ENCODE measurements at regions not wholly inside any gene's neighbourhood (a gene's known extent, or its start where the extent isn't known, plus 50 kb on each side); places are given as distances from the start of the nearest gene placed in this dataset.

GRCh38 chr1:97007840-97008604 lies 286.4 kb downstream of the PTBP2 start:
- ATAC-seq (ENCODE audit: insufficient number of reproducible peaks, low FRiP score, low read depth) (no peak), DNase-seq (ENCODE audit: low spot score) (no peak)
- peaks cover 0 to 6% of the 10 kb centered on the region in 2 donors for H3K4me1 ChIP-seq (ENCODE audit: control insufficient read depth in 1 of 2, low read depth in 2 of 2)
- no peaks in the 10 kb centered on the region for H3K9me3 ChIP-seq
- TF ChIP-seq, protein P1, sequence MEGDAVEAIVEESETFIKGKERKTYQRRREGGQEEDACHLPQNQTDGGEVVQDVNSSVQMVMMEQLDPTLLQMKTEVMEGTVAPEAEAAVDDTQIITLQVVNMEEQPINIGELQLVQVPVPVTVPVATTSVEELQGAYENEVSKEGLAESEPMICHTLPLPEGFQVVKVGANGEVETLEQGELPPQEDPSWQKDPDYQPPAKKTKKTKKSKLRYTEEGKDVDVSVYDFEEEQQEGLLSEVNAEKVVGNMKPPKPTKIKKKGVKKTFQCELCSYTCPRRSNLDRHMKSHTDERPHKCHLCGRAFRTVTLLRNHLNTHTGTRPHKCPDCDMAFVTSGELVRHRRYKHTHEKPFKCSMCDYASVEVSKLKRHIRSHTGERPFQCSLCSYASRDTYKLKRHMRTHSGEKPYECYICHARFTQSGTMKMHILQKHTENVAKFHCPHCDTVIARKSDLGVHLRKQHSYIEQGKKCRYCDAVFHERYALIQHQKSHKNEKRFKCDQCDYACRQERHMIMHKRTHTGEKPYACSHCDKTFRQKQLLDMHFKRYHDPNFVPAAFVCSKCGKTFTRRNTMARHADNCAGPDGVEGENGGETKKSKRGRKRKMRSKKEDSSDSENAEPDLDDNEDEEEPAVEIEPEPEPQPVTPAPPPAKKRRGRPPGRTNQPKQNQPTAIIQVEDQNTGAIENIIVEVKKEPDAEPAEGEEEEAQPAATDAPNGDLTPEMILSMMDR (IDR thresholded peaks at IDR 0.05), result no peak
- no peak overlapping the region for H3K4me3 ChIP-seq
- H3K27ac ChIP-seq, result no peak overlapping the region
- no peaks in the 10 kb centered on the region for H3K27me3 ChIP-seq (replicated peaks; ENCODE audit: insufficient read depth)
- H3K36me3 ChIP-seq, result no peaks in the 10 kb centered on the region

GRCh38 chr1:97010566-97011264 lies 289.1 kb downstream of the PTBP2 start:
- Histone ChIP-seq H3K27ac (no peak overlapping the region), H3K27me3 (replicated peaks; ENCODE audit: insufficient read depth) (no peaks in the 10 kb centered on the region), H3K36me3 (no peaks in the 10 kb centered on the region), H3K9me3 (no peaks in the 10 kb centered on the region), H3K4me3 (no peak overlapping the region), H3K4me1 (ENCODE audit: control insufficient read depth in 1 of 2, low read depth in 2 of 2) (peaks cover 7 to 18% of the 10 kb centered on the region in 2 donors)
- ATAC-seq (ENCODE audit: insufficient number of reproducible peaks, low FRiP score, low read depth), result no peak
- no peak for DNase-seq (ENCODE audit: low spot score)
- TF ChIP-seq, protein P1 (IDR thresholded peaks at IDR 0.05), result no peak

DNA sequence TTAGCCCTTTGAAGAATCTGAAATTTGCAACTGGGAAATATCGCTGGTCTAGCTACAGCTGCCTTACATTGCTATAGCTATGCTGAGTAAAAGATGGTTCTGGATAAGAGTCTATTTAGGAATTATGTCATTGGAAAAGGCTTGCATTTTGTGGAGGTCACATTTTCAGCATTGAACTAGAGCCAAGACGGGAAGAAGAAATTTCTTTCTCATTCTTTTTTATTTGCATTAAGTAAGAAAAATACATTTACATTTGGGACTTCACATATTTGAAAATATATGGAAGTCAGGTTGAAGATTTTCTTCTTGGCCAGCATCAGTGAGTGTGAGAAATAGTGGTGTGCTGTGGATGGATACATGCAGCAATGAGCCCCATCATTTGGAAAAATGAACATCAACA lies 291.6 kb downstream of the PTBP2 start:
- DNase-seq (ENCODE audit: low spot score) (no peak), ATAC-seq (ENCODE audit: insufficient number of reproducible peaks, low FRiP score, low read depth) (no peak)
- Histone ChIP-seq H3K9me3 (no peaks in the 10 kb centered on the region), H3K36me3 (no peaks in the 10 kb centered on the region), H3K4me1 (ENCODE audit: control insufficient read depth in 1 of 2, low read depth in 2 of 2) (peaks cover 7 to 18% of the 10 kb centered on the region in 2 donors), H3K4me3 (no peak overlapping the region), H3K27ac (no peak overlapping the region), H3K27me3 (replicated peaks; ENCODE audit: insufficient read depth) (no peaks in the 10 kb centered on the region)
- TF ChIP-seq, protein P1 (IDR thresholded peaks at IDR 0.05), result no peak

- TF ChIP-seq, protein P1 (IDR thresholded peaks at IDR 0.05), result no peak
- no peak for DNase-seq (ENCODE audit: low spot score)
- H3K9me3 ChIP-seq, result no peaks in the 10 kb centered on the region
- H3K36me3 ChIP-seq, result no peaks in the 10 kb centered on the region
- H3K4me1 ChIP-seq (ENCODE audit: control insufficient read depth in 1 of 2, low read depth in 2 of 2), result peaks cover 7 to 18% of the 10 kb centered on the region in 2 donors
- no peak overlapping the region for H3K27ac ChIP-seq
- H3K4me3 ChIP-seq, result no peak overlapping the region
- ATAC-seq (ENCODE audit: insufficient number of reproducible peaks, low FRiP score, low read depth), result no peak
- no peaks in the 10 kb centered on the region for H3K27me3 ChIP-seq (replicated peaks; ENCODE audit: insufficient read depth)
These were observed 292.4 kb downstream of the PTBP2 start for GRCh38 chr1:97013941-97014340.

- Histone ChIP-seq H3K27ac (no peak overlapping the region), H3K27me3 (replicated peaks; ENCODE audit: insufficient read depth) (no peaks in the 10 kb centered on the region), H3K36me3 (no peaks in the 10 kb centered on the region), H3K9me3 (no peaks in the 10 kb centered on the region), H3K4me1 (ENCODE audit: control insufficient read depth in 1 of 2, low read depth in 2 of 2) (peaks cover 7 to 18% of the 10 kb centered on the region in 2 donors), H3K4me3 (no peak overlapping the region)
- DNase-seq (ENCODE audit: low spot score), result no peak
- ATAC-seq (ENCODE audit: insufficient number of reproducible peaks, low FRiP score, low read depth), result no peak
- TF ChIP-seq, protein P1 (IDR thresholded peaks at IDR 0.05), result no peak
These were observed 292.8 kb downstream of the PTBP2 start for GRCh38 chr1:97014426-97014825.

Data from thoracic aorta (tissue), 2 donors.